GM10248 (cell line): ENCODE measurements at regions not wholly inside any gene's neighbourhood (a gene's known extent, or its start where the extent isn't known, plus 50 kb on each side); places are given as distances from the start of the nearest gene placed in this dataset.
A peak's percentile ranks its signal among the peaks of the same experiment; 100 is the strongest.

Experiments used
- CTCF ChIA-PET: fragments of 300-600 bp; sonication (Branson Sonifier 250); formaldehyde crosslinking; extraction: SDS; loops from one replicate; lab custom pipeline; 2021; ENCODE audit warnings: antibody characterized with exemption; lab: Yijun Ruan, JAX
- POLR2A ChIA-PET: fragments of 350-650 bp; sonication (Branson Sonifier 250); formaldehyde crosslinking; extraction: SDS; loops from one replicate; lab custom pipeline; 2020; ENCODE audit warnings: antibody characterized with exemption; lab: Yijun Ruan, JAX
- DNase-seq: peaks from one replicate; pipeline ENCODE4 v3.0.0; 2012; ENCODE audit errors: extremely low spot score
- TF ChIP-seq, protein P1 (sequence below): IDR thresholded peaks from 2 replicates; pipeline ENCODE4 v1.5.1; 2012; ENCODE audit warnings: mild to moderate bottlenecking, low read depth; ENCODE audit errors: extremely low read depth, missing control alignments, control extremely low read depth

DNA sequence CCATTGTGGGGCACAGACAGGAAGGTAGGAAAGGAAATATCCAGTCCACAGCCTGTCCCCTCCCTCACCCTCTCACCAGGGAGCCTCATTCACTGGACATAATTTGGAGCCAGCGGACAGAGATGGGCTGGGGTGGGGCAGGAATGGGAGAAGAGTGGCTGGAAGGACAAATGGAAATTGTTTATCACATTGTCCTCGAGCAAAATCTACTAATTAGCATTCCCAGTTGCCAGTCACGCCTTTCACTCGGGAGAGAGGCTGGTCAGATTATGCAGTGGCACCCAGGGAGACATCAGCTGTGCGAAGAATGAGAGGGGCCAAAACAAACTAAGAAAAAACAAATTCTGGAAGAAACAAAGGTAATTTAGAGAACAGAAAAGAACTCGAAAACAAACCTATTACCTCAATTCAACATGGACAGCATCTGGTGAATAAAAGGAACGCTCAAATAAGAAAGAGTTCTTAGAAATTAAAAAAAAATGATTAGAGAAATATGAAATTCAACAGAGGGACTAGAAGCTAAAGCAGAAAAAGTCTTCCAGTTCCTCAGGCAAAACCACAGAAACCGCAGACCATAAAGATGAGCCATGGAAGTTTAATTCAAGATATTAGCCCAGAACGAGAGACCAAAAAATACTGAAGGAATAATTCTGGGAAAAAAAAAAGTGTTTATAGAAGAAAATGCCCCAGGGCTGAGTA is 108.5 kb upstream of the RALGAPA2 start:
- TF ChIP-seq, protein P1, sequence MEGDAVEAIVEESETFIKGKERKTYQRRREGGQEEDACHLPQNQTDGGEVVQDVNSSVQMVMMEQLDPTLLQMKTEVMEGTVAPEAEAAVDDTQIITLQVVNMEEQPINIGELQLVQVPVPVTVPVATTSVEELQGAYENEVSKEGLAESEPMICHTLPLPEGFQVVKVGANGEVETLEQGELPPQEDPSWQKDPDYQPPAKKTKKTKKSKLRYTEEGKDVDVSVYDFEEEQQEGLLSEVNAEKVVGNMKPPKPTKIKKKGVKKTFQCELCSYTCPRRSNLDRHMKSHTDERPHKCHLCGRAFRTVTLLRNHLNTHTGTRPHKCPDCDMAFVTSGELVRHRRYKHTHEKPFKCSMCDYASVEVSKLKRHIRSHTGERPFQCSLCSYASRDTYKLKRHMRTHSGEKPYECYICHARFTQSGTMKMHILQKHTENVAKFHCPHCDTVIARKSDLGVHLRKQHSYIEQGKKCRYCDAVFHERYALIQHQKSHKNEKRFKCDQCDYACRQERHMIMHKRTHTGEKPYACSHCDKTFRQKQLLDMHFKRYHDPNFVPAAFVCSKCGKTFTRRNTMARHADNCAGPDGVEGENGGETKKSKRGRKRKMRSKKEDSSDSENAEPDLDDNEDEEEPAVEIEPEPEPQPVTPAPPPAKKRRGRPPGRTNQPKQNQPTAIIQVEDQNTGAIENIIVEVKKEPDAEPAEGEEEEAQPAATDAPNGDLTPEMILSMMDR = no peak
- DNase-seq = no peak
- ChIA-PET POLR2A (no interaction called here), CTCF (interaction anchor here (0.7 to 9.7 kb wide), 2 partner anchors 153 to 210 kb away, joined by 3 to 92 read pairs; no protein-coding TSS in a partner anchor)

DNA sequence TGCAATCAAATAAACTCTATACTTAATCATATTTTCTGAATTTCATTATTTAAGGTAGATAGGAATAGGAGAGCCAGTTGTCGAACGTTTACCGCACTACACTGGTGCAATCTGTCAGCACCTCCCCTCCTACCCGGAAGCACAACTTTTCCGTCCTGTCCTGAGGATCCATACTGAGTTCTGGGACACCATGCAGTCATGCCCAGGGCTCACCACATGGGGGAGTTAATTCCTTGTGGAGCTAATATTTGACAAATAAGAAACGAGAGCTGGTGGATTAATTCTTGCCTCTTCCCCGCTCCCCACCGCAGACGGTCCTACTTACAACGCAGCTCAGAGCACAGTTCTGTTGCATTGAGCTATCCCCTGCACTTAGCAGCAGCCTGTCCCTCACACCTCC is 107.7 kb upstream of the RALGAPA2 start:
- no peak for DNase-seq
- CTCF ChIA-PET = interaction anchor here (9.7 kb wide), 1 partner anchor 152 kb away, joined by 92 read pairs; no protein-coding TSS in a partner anchor
- TF ChIP-seq, protein P1 = peak; percentile 20
- POLR2A ChIA-PET = no interaction called here

DNA sequence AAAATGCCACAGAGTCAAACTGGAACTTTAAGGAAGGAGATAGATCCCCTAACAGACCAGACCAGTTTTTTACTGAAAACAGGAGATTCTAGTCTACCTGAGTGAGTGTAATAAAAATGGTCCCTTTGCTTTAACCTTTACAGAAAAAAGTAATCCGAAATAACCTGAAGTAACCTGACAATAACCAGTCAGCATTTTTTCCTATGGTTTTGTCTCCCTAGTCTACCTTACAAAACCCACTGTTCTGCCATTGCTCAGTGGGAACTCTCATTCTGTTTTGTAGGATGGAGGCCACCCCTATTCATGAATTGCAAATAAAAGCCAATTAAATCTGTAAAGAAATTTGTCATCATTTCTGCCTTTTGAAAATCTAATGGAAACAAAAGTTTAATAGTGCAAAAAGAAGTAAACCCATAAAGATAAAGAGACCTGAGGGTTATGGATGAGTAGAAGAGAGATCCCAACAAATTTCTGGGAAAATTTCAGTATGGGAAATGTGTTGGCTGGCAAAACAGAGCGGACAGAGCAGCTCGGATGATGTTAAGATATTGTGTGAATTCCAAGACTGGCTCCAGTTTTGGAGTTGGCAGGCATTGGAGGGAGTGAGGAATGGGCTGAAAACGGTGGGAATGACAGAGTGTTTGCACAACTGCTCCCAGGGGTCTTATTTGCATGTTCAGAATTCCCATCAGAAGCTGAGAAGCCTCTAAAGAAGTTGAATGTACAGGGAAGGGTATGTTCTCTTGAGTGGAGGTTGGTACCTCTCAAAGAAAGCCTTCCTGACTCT is 104.7 kb upstream of the RALGAPA2 start:
- TF ChIP-seq, protein P1 = no peak
- DNase-seq = no peak
- CTCF ChIA-PET = no interaction called here
- POLR2A ChIA-PET = no interaction called here

DNA sequence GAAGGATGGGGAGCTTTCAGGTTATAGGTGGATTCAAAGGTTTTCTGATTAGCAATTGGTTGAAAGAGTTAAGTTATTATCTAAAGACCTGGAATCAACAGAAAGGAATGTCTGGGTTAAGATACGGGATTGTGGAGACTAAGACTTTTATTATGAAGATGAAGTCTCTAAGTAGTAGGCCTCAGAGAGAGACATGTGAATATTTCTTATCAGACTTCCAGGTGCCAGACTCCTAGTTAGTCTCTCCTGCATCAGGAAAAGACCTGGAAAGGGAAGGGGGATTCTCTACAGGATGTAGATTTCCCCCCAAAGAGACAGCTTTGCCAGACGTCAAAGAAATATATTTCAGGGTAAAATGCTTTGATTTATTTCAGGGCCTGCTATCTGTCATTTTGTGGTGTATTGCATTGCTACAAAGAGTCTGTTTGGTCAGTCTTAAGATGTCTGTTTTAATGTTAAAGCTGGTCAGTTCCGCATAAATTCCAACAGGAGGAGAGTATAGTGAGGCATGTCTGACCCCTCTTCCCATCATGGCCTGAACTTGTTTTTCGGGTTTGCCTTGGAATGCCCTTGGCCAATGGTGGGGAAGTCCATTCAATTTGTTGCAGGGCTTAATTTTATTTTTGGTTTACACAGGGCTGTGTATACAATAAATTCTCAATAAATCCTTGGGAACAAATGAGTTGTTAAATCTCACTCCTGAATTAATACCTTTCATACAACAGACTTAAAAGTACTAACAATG is 103.4 kb upstream of the RALGAPA2 start:
- POLR2A ChIA-PET = no interaction called here
- TF ChIP-seq, protein P1 = no peak

DNA sequence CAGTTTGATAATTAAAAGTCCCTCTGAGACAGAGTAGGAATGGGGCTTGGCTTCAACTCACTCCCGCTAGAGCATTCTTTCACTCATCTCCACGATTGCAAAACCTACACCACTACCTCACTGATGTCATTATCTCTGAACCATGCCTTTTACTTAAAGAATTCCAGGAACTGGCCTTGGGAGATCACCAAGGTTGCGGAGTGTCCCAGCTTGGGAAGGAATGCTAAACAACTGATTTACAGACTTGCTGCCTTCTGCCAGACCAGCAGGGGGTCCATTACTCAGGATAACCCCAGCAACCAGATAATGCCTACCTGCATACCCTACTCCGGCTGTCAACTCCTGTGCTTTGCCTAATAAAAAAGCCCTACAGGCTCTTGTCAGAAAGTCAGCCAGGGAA is 102.2 kb upstream of the RALGAPA2 start:
- no peak for DNase-seq
- TF ChIP-seq, protein P1 = no peak
- CTCF ChIA-PET = interaction anchor here (1.0 kb wide), 1 partner anchor 10 kb away, joined by 3 read pairs; no protein-coding TSS in a partner anchor
- POLR2A ChIA-PET = no interaction called here

More for the DNA sequence above, 103.4 kb upstream of the RALGAPA2 start:
- CTCF ChIA-PET = no interaction called here
- DNase-seq = no peak

DNA sequence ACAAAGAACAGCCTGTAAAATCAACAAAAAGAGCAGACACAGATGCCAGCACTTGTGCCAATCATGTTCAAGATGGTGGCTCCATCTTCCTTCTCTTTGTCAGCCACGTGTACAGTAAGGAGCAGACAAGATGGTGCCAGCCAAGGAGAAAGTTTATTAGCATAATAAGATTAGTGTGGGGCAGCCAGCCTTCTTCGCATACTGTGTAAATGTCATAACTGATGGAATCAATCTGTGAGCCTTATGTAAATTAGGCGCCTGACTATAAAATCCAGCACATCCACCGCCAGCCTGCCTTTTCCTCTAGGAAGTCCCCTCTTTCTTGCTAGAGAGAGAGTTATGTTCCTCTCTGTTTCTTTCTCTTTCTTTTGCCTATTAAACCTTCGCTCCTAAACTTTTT is 99.7 kb upstream of the RALGAPA2 start:
- TF ChIP-seq, protein P1 = no peak
- ChIA-PET CTCF (interaction anchor here (4.1 kb wide), 1 partner anchor 13 kb away, joined by 18 read pairs; no protein-coding TSS in a partner anchor), POLR2A (no interaction called here)
- DNase-seq = no peak
